DMS79 treated with DMSO at 0.1 percent for 48 hours (cell line): ENCODE measurements at regions not wholly inside any gene's neighbourhood (a gene's known extent, or its start where the extent isn't known, plus 50 kb on each side); places are given as distances from the start of the nearest gene placed in this dataset.
"Not testable (repeated sequence)": the region's sequence is repeated elsewhere in the genome, so short reads cannot be mapped to it uniquely, and the experiment has no call there.

Experiments used
- DNase-seq: peaks from one replicate; lab custom pipeline; 2025; lab: John Stamatoyannopoulos, UW

DNA sequence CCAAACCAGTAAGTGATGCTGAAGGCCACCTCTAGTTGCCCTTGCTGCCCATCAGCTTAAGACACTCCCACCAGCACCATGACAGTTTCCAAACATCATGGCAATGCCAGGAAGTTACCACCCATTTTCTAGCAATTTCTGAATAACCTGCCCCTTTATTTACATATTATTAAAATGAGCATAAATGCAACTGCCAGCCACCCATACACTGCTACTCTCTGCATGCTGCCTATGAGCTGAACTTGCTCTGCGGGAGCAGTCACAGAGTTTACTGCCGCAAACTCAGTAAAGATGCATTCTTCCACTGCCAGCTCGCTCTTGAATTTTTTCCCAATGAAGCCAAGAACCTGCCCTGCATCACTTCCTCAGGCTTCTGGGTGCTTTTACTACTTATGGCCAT, 212.6 kb downstream of the SH2D4B start:
- DNase-seq: no peak

- no peak for DNase-seq
Observed at GRCh38 chr10:80751940-80752339, 214.2 kb downstream of the SH2D4B start.

DNA sequence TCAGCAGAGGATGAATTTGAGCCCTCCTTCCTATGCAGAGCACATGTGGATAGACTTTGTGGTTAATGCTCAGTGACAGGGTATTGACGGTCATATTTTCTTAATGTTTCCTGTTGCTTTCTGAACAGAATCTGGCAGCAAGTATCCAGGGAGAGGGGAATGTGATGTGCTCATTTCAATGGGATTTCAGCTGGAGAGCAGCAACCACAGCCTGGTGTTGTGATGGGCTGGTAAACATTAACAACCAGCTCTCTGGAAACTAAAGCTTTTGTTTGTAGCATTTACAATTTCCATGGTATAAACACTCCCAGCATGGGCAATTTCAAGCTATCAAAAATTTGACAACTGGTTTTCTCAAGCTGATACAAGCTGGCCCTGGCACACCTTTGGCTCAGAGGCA, 215.9 kb downstream of the SH2D4B start:
- DNase-seq: no peak

DNA sequence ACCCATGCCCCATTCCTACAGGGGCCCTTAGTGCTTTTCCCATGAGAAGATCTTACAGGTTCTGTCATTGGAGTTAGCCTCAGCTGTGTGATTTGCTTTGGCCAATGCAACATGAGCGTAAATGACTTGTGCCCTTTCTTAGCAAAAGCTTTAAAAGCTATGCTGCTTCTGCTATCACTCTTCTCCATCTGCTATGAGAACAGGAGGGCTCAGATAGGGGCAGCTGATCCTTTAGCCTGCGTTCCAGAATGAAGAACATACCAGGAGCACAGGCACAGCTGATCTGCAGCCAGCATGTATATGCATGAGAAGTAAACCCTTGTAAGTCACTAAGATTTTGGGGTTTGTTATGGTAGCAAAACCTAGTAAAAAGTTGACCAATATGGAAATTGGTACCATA, 218.2 kb downstream of the SH2D4B start:
- DNase-seq: no peak

DNA sequence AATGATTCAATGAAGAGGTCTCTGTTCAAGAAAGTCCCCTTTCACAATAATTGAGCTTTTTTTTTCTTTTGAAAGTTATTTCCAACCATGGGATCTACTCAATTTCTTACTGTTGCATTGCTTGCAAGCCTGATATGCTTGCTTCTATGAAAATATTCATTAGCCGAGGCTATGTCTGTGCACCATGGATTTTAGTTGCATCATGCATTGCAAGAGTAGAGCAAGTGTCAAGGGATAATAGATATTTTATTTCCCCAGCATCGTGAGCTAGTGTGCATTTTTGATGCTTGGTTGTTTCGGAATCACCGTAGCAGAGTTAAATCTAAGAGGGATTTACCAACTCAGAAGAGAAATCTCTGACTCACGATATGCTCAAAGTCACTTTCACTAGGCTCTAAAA, 222.0 kb downstream of the SH2D4B start:
- DNase-seq: no peak

- no peak for DNase-seq
Observed at GRCh38 chr10:80760914-80761371, 223.2 kb downstream of the SH2D4B start.

DNA sequence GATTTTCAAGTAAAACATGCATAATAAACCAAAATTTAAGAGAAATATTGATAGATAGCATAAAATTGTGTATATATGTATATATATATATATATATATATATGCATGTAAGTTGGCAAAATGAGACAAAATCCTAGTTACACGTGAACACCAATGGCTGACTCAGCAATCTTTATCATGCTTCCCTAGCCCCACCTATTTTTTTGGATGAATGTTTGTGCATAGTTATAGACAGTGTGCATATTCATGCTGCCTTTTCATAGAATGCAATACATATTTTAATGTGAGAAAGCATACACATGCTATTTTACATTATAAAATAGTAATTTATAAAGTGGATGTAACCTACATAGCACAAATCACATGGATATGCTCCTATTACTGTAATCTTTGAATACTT, 230.3 kb downstream of the SH2D4B start:
- no peak for DNase-seq

- DNase-seq: no peak
Observed at GRCh38 chr10:80769700-80770160, 232.0 kb downstream of the SH2D4B start.

GRCh38 chr10:80770239-80770638, 232.5 kb downstream of the SH2D4B start:
- DNase-seq: no peak

DNA sequence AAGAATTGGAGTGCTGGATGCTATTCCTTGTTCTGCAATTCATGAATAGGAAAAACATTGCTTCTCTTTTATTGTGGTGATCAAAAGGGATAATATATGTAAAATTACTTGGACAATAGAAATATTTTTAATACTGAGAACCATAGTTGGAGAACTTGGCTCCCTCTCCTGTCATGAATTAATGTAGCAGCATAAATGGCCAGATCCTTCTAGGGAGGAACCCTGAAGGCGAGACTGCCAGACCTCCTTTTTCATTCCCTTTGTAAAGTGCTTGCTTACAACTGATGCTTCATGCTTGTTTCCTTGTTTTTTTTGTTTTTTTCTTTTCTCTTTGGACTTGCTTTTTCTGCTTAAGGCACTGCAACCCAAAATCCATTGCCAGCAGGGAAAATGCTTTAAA, 233.6 kb downstream of the SH2D4B start:
- no peak for DNase-seq

DNA sequence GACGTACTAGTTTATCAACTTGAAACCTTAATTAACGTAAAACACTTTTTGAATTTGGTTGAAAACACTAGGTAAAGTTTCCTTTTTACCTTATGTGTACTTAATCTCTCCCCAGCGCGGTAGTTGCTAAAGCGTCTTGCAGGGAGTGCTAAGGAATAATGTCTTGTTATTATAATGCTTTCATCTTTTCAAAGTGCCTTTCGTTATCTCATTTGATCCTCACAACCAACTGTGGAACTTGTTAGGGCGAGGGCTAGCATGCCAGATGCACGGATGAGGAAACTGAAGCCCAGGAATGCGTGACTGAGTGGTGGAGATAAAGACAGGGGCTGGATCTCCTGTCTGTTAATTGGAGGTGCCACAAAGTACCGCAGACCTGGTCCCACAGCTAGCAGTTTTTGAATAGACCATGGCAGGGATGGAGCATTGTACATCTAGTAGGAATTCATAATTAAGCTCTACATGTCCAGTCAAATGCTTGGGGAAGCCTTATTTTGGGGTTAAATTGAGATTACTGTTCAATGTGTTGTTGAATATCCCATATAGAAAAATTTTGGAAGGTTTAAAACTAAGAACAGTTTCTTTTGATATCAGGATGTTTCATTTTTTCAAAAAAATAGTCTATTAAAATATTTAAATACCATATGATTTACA, 234.3 kb downstream of the SH2D4B start:
- DNase-seq: no peak

DNA sequence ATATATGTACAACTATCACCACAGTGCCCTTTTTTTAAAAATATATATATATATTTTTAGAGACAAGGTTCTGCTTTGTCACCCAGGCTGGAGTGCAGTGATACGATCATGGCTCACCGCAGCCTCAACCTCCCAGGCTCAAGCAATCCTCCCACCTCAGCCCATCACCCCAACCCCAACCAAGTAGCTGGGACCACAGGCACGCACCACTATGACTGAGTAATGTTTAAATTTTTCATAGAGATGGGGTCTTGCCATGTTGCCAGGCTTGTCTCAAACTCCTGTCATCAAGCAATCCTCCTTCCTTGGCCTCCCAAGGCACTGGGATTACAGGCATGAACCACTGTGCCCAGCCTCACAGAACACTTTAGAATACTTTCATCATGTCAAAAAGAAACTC, 234.9 kb downstream of the SH2D4B start:
- DNase-seq: no peak

DNA sequence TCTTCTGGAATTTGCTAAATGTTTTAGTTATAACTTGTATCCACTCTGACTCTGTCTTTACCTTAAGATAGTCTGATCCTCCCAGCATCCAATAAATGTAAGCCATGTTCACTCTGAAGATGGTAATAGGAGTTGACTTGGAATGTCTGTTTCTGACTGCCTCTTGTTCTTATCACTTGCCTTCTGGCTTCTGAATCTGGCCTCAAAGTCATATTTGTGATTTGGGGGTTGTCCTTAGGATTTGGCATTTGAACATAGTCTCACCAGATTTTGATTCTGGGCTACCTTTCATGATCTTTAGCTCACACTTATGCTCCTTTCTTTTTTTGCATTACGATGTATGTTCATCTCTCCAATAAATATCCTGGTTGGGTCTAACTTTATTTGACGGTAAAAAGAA, 247.0 kb downstream of the SH2D4B start:
- DNase-seq: no peak

DNA sequence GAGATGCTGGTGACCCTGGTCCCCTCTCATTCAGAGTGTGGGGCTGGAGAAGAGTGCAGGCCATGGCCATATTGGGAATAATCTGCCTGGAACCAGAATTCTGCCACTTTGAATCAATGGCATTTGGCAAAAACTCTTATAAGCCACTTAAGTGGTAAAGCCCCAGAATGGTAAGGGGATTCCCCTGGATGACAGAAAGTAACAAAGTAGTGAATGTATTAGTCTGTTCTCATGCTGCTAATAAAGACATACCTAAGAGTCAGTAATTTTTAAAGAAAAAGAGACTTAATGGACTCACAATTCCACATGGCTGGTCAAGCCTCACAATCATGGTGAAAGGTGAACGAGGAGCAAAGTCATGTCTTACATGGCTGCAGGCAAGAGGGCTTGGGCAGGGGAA, 248.6 kb downstream of the SH2D4B start:
- DNase-seq: no peak

GRCh38 chr10:80787952-80788351, 250.2 kb downstream of the SH2D4B start:
- DNase-seq: no peak

GRCh38 chr10:80794994-80795393, 257.3 kb downstream of the SH2D4B start:
- no peak for DNase-seq

- DNase-seq: no peak
Observed at GRCh38 chr10:80805343-80806020, 267.8 kb downstream of the SH2D4B start.

- DNase-seq: no peak
Observed at GRCh38 chr10:80814147-80814652, 276.5 kb downstream of the SH2D4B start.

- DNase-seq: no peak
Observed at GRCh38 chr10:80829151-80829550, 291.4 kb downstream of the SH2D4B start.

- no peak for DNase-seq
Observed at GRCh38 chr10:80829562-80829961, 291.9 kb downstream of the SH2D4B start.

DNA sequence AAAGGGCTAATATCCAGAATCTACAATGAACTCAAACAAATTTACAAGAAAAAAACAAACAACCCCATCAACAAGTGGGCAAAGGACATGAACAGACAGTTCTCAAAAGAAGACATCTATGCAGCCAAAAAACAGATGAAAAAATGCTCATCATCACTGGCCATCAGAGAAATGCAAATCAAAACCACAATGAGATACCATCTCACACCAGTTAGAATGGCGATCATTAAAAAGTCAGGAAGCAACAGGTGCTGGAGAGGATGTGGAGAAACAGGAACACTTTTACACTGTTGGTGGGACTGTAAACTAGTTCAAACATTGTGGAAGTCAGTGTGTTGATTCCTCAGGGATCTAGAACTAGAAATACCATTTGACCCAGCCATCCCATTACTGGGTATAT, 295.0 kb downstream of the SH2D4B start:
- not testable (repeated sequence) for DNase-seq

GRCh38 chr10:80855348-80855971, 317.8 kb downstream of the SH2D4B start:
- no peak for DNase-seq

GRCh38 chr10:80856186-80856585, 318.5 kb downstream of the SH2D4B start:
- DNase-seq: no peak
